Adrenal gland (tissue), 5 donors: ENCODE measurements at regions not wholly inside any gene's neighbourhood (a gene's known extent, or its start where the extent isn't known, plus 50 kb on each side); places are given as distances from the start of the nearest gene placed in this dataset.

ENCODE experiments used
- CTCF ChIP-seq, 6 experiments: fragments of 450-650 bp in 4 of 6; fragments of 200-600 bp in 2 of 6; sonication (generic) in 1 of 6; IDR thresholded peaks; 1 replicate in 5 of 6; 2 replicates in 1 of 6; pipeline versions ENCODE4 v1.5.1 to v1.8.0; 2016 to 2021; ENCODE audit warnings: antibody characterized with exemption in 6 of 6, mild to moderate bottlenecking in 2 of 6, moderate library complexity in 1 of 6
- POLR2A ChIP-seq, 2 donors: fragments of 450-650 bp; IDR thresholded peaks; one replicate each; pipeline ENCODE4 v1.6.1; 2017; ENCODE audit warnings: antibody characterized with exemption in 2 of 2, mild to moderate bottlenecking in 2 of 2, moderate library complexity in 1 of 2
- donor health status: DM: no; HTN: no; CAD: no.

- TF ChIP-seq CTCF (IDR thresholded peaks at IDR 0.05) (no peak), POLR2A (IDR thresholded peaks at IDR 0.05) (no peak)
These were observed 89.7 kb upstream of the TOP3B start for GRCh38 chr22:22072169-22072836.
